Suprapubic skin (tissue), 4 donors: ENCODE measurements at regions not wholly inside any gene's neighbourhood (a gene's known extent, or its start where the extent isn't known, plus 50 kb on each side); places are given as distances from the start of the nearest gene placed in this dataset.

Source experiments
- CTCF ChIP-seq, 2 donors: fragments of 200-600 bp in 1 of 2; fragments of 450-650 bp in 1 of 2; sonication (generic) in 1 of 2; IDR thresholded peaks; one replicate each; pipeline ENCODE4 v1.5.1; 2016 to 2019; ENCODE audit warnings: antibody characterized with exemption in 2 of 2, mild to moderate bottlenecking in 1 of 2, moderate library complexity in 1 of 2
- EP300 ChIP-seq: sonication (generic); formaldehyde crosslinking; IDR thresholded peaks from one replicate; pipeline ENCODE4 v1.6.1; 2017; ENCODE audit warnings: antibody characterized with exemption
- POLR2A ChIP-seq, 2 donors: fragments of 450-650 bp; IDR thresholded peaks; one replicate each; pipeline ENCODE4 v1.6.1; 2017; ENCODE audit warnings: antibody characterized with exemption in 2 of 2, mild to moderate bottlenecking in 2 of 2, moderate library complexity in 2 of 2
- POLR2AphosphoS5 ChIP-seq, 3 donors: sonication (generic); formaldehyde crosslinking; IDR thresholded peaks; one replicate each; pipeline ENCODE4 v1.6.1; 2017; ENCODE audit warnings: antibody characterized with exemption in 3 of 3

GRCh38 chr11:28400331-28401100 is 292.3 kb downstream of the METTL15 start:
- TF ChIP-seq CTCF (IDR thresholded peaks at IDR 0.05) (no peak), POLR2AphosphoS5 (IDR thresholded peaks at IDR 0.05) (no peak), POLR2A (IDR thresholded peaks at IDR 0.05) (no peak), EP300 (no peak)
